ENCODE measurements at regions not wholly inside any gene's neighbourhood (a gene's known extent, or its start where the extent isn't known, plus 50 kb on each side); places are given as distances from the start of the nearest gene placed in this dataset.
"Not testable (repeated sequence)": the region's sequence is repeated elsewhere in the genome, so short reads cannot be mapped to it uniquely, and the experiment has no call there.

GRCh38 chr5:18534119-18534518, 899.9 kb downstream of the TAF11L14 start:
- TF ChIP-seq CTCF (IDR thresholded peaks at IDR 0.05; ENCODE audit: low read depth, low read length): no peak
- Histone ChIP-seq H3K36me3 (no peaks in the 10 kb centered on the region), H3K27me3 (no peaks in the 10 kb centered on the region), H3K4me1 (ENCODE audit: low read depth) (no peaks in the 10 kb centered on the region), H3K27ac (no peak overlapping the region), H3K9me3 (ENCODE audit: low read depth) (no peaks in the 10 kb centered on the region), H3K4me3 (no peak overlapping the region)
- no peak for DNase-seq (ENCODE audit: low read depth in 1 of 2, low spot score in 1 of 2)

GRCh38 chr5:18535753-18536152, 901.5 kb downstream of the TAF11L14 start:
- not testable (repeated sequence) for DNase-seq (ENCODE audit: low read depth in 1 of 2, low spot score in 1 of 2); H3K36me3 ChIP-seq; H3K4me1 ChIP-seq (ENCODE audit: low read depth); H3K27me3 ChIP-seq; H3K4me3 ChIP-seq; H3K9me3 ChIP-seq (ENCODE audit: low read depth); H3K27ac ChIP-seq

GRCh38 chr5:18544421-18544820, 910.2 kb downstream of the TAF11L14 start:
- Histone ChIP-seq H3K4me1 (ENCODE audit: low read depth) (no peaks in the 10 kb centered on the region), H3K36me3 (no peaks in the 10 kb centered on the region), H3K9me3 (ENCODE audit: low read depth) (no peaks in the 10 kb centered on the region), H3K27ac (no peak overlapping the region), H3K27me3 (no peaks in the 10 kb centered on the region), H3K4me3 (no peak overlapping the region)
- TF ChIP-seq CTCF (IDR thresholded peaks at IDR 0.05; ENCODE audit: low read depth, low read length): no peak
- DNase-seq (ENCODE audit: low read depth in 1 of 2, low spot score in 1 of 2): no peak

- Histone ChIP-seq H3K27ac (no peak overlapping the region), H3K9me3 (ENCODE audit: low read depth) (no peaks in the 10 kb centered on the region), H3K4me3 (no peak overlapping the region), H3K36me3 (no peaks in the 10 kb centered on the region), H3K4me1 (ENCODE audit: low read depth) (no peaks in the 10 kb centered on the region), H3K27me3 (no peaks in the 10 kb centered on the region)
- DNase-seq (ENCODE audit: low read depth in 1 of 2, low spot score in 1 of 2): no peak
- no peak for TF ChIP-seq CTCF (IDR thresholded peaks at IDR 0.05; ENCODE audit: low read depth, low read length)
Observed at GRCh38 chr5:18546591-18546990, 912.3 kb downstream of the TAF11L14 start.

- TF ChIP-seq CTCF (IDR thresholded peaks at IDR 0.05; ENCODE audit: low read depth, low read length): no peak
- H3K27me3 ChIP-seq: no peaks in the 10 kb centered on the region
- H3K27ac ChIP-seq: no peak overlapping the region
- H3K9me3 ChIP-seq (ENCODE audit: low read depth): no peaks in the 10 kb centered on the region
- H3K36me3 ChIP-seq: no peaks in the 10 kb centered on the region
- no peak for DNase-seq (ENCODE audit: low read depth in 1 of 2, low spot score in 1 of 2)
- H3K4me1 ChIP-seq (ENCODE audit: low read depth): no peaks in the 10 kb centered on the region
- no peak overlapping the region for H3K4me3 ChIP-seq
Observed at GRCh38 chr5:18551716-18552115, 917.5 kb downstream of the TAF11L14 start.

GRCh38 chr5:18553269-18553668, 919.0 kb downstream of the TAF11L14 start:
- Histone ChIP-seq H3K27me3 (no peaks in the 10 kb centered on the region), H3K27ac (no peak overlapping the region), H3K4me3 (no peak overlapping the region), H3K9me3 (ENCODE audit: low read depth) (no peaks in the 10 kb centered on the region), H3K36me3 (no peaks in the 10 kb centered on the region), H3K4me1 (ENCODE audit: low read depth) (no peaks in the 10 kb centered on the region)
- no peak for TF ChIP-seq CTCF (IDR thresholded peaks at IDR 0.05; ENCODE audit: low read depth, low read length)
- DNase-seq (ENCODE audit: low read depth in 1 of 2, low spot score in 1 of 2): peak in 1 of 2 donors; percentile 1

Measured in cardiac muscle cell (in vitro differentiated cells and primary cell).